ENCODE measurements at regions not wholly inside any gene's neighbourhood (a gene's known extent, or its start where the extent isn't known, plus 50 kb on each side); places are given as distances from the start of the nearest gene placed in this dataset.

- Histone ChIP-seq H2AFZ (ENCODE audit: low read depth, low read length) (no peak overlapping the region), H3K27ac (ENCODE audit: low read length) (no peak overlapping the region), H3K27me3 (ENCODE audit: insufficient read depth, low read length, poor library complexity) (no peaks in the 10 kb centered on the region), H3K4me2 (ENCODE audit: insufficient read depth, low read length) (no peak overlapping the region), H3K79me2 (ENCODE audit: insufficient read depth, low read length) (no peaks in the 10 kb centered on the region), H3K36me3 (ENCODE audit: insufficient read depth, low read length) (no peaks in the 10 kb centered on the region), H4K20me1 (ENCODE audit: insufficient read depth, low read length) (peaks cover 12% of the 10 kb centered on the region), H3K9ac (ENCODE audit: low read depth, low read length) (no peak overlapping the region), H3K4me3 (ENCODE audit: low read depth in 1 of 2, low read length in 2 of 2) (no peak overlapping the region), H3K9me3 (ENCODE audit: insufficient read depth, low read length, severe bottlenecking) (no peaks in the 10 kb centered on the region), H3K4me1 (ENCODE audit: insufficient read depth, low read length) (no peaks in the 10 kb centered on the region)
- ATAC-seq (ENCODE audit: insufficient read depth, low read depth): no peak
- TF ChIP-seq EZH2 (IDR thresholded peaks at IDR 0.05; ENCODE audit: borderline replicate concordance, low read depth, low read length, severe bottlenecking) (no peak), CTCF (IDR thresholded peaks at IDR 0.05; ENCODE audit: borderline replicate concordance, extremely low read depth, low read length, poor library complexity, severe bottlenecking) (no peak)
- no peak for DNase-seq
These were observed 171.6 kb downstream of the ZIC5 start for GRCh38 chr13:99800011-99800410.

- Histone ChIP-seq H2AFZ (ENCODE audit: low read depth, low read length) (no peak overlapping the region), H3K9me3 (ENCODE audit: insufficient read depth, low read length, severe bottlenecking) (no peaks in the 10 kb centered on the region), H3K27me3 (ENCODE audit: insufficient read depth, low read length, poor library complexity) (no peaks in the 10 kb centered on the region), H3K9ac (ENCODE audit: low read depth, low read length) (no peak overlapping the region), H3K4me3 (ENCODE audit: low read depth in 1 of 2, low read length in 2 of 2) (no peak overlapping the region), H3K79me2 (ENCODE audit: insufficient read depth, low read length) (no peaks in the 10 kb centered on the region), H3K4me1 (ENCODE audit: insufficient read depth, low read length) (no peaks in the 10 kb centered on the region), H3K27ac (ENCODE audit: low read length) (no peak overlapping the region), H3K4me2 (ENCODE audit: insufficient read depth, low read length) (no peak overlapping the region), H3K36me3 (ENCODE audit: insufficient read depth, low read length) (no peaks in the 10 kb centered on the region), H4K20me1 (ENCODE audit: insufficient read depth, low read length) (peaks cover 12% of the 10 kb centered on the region)
- ATAC-seq (ENCODE audit: insufficient read depth, low read depth): no peak
- no peak for DNase-seq
- TF ChIP-seq EZH2 (IDR thresholded peaks at IDR 0.05; ENCODE audit: borderline replicate concordance, low read depth, low read length, severe bottlenecking) (no peak), CTCF (IDR thresholded peaks at IDR 0.05; ENCODE audit: borderline replicate concordance, extremely low read depth, low read length, poor library complexity, severe bottlenecking) (no peak)
These were observed 172.8 kb downstream of the ZIC5 start for GRCh38 chr13:99798756-99799155.

DNA sequence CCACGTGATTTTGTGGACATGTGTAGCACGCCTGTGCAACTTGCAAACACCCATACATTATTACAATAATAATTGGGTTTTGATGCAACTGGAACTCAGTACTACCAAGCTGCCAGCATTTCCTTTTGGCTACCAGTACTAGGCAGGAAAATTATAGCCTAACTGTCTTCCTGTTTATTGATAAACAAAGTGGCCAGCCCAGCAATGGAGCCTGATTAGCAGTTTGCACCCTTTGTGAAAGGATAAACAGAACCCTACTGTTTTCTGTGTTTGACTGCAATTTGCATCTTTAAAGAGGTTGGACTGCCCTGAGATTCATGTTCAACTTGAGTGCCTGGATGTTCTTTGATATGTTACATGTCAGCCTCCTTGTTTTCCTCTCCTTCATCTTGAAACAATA, 173.9 kb downstream of the ZIC5 start:
- Histone ChIP-seq H3K4me3 (ENCODE audit: low read depth in 1 of 2, low read length in 2 of 2) (no peak overlapping the region), H3K27me3 (ENCODE audit: insufficient read depth, low read length, poor library complexity) (no peaks in the 10 kb centered on the region), H3K9ac (ENCODE audit: low read depth, low read length) (no peak overlapping the region), H3K36me3 (ENCODE audit: insufficient read depth, low read length) (no peaks in the 10 kb centered on the region), H3K79me2 (ENCODE audit: insufficient read depth, low read length) (no peaks in the 10 kb centered on the region), H3K9me3 (ENCODE audit: insufficient read depth, low read length, severe bottlenecking) (no peaks in the 10 kb centered on the region), H4K20me1 (ENCODE audit: insufficient read depth, low read length) (peaks cover 12% of the 10 kb centered on the region), H2AFZ (ENCODE audit: low read depth, low read length) (no peak overlapping the region), H3K4me1 (ENCODE audit: insufficient read depth, low read length) (no peaks in the 10 kb centered on the region), H3K4me2 (ENCODE audit: insufficient read depth, low read length) (no peak overlapping the region), H3K27ac (ENCODE audit: low read length) (no peak overlapping the region)
- ATAC-seq (ENCODE audit: insufficient read depth, low read depth) (no peak), DNase-seq (no peak)
- TF ChIP-seq EZH2 (IDR thresholded peaks at IDR 0.05; ENCODE audit: borderline replicate concordance, low read depth, low read length, severe bottlenecking) (no peak), CTCF (IDR thresholded peaks at IDR 0.05; ENCODE audit: borderline replicate concordance, extremely low read depth, low read length, poor library complexity, severe bottlenecking) (no peak)
